HG02885 (cell line): ENCODE measurements at regions not wholly inside any gene's neighbourhood (a gene's known extent, or its start where the extent isn't known, plus 50 kb on each side); places are given as distances from the start of the nearest gene placed in this dataset.

Experiments
- ATAC-seq: cut with Tn5 transposase; IDR thresholded peaks from one replicate; pipeline ENCODE4 v1.9.1; 2021; ENCODE audit warnings: mild to moderate bottlenecking; ENCODE audit not compliant: unreplicated experiment, poor library complexity

DNA sequence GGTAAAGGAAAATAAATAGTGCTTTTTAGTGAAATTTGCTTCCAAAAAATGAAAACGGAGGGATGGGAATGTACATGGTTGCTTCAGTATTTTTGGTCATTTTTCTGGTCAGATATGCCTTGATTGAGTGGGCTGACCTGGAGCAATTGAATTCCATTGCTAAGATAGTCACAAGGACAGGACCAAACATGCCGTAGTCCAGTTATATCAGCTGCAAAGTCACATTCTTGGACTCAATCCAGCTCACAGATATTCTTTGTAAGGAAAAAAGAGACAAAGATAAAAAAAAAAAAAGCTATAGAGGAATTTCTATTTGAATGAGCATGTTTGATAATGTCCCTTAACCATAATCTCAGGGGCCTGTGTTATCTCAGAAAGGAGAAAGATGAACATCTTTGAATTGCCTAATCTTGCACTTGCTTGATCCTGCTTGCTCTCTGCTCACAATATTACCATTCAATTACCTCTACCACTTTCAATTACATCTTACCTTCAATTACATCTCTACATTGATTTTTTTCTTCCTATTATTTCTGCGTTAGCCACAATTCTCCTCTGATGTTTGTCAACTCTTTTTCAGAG is 75.4 kb upstream of the PACRGL start:
- no peak for ATAC-seq

GRCh38 chr4:20625426-20625825 is 74.8 kb upstream of the PACRGL start:
- ATAC-seq: no peak

- ATAC-seq: no peak
These were observed 73.8 kb upstream of the PACRGL start for GRCh38 chr4:20626326-20627005.

- ATAC-seq: no peak
These were observed 72.4 kb upstream of the PACRGL start for GRCh38 chr4:20627866-20628265.

DNA sequence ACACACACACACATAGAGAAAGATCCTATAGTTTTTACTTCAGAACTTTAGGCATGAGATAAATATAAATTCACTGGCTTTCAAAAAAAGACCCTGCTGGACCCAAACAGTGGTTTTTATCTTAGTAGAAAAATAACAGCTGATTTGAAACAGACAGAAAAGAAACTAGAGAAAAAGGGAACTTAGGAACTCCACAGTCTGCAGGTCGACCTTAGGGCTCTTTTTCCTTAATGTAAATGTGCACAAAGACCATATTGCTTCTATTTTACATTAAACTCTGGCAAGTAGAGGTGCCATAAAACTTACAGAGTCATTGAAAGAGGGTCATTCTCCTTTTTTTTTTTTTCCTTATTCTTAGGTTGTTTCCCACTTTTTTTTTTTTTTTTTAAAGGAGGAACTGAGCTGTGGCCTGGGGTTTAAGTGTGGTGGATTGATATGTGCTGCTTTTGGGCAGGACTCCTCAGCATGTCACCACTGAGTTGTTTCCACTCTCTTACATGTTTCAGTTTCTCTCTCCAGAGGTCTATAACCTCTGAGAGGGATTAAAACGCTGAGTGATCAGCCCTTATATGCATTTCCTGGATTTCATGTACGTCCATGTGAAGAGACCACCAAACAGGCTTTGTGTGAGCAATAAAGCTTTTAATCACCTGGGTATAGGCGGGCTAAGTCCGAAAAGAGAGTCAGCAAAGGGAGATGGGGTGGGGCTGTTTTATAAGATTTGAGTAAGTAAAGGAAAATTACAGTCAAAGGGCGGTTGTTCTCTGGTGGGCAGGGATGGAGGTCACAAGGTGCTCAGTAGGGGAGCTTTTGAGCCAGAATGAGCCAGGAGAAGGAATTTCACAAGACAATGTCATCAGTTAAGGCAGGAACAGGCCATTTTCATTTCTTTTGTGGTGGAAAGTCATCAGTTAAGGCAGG is 70.8 kb upstream of the PACRGL start:
- ATAC-seq: peak; percentile 73

DNA sequence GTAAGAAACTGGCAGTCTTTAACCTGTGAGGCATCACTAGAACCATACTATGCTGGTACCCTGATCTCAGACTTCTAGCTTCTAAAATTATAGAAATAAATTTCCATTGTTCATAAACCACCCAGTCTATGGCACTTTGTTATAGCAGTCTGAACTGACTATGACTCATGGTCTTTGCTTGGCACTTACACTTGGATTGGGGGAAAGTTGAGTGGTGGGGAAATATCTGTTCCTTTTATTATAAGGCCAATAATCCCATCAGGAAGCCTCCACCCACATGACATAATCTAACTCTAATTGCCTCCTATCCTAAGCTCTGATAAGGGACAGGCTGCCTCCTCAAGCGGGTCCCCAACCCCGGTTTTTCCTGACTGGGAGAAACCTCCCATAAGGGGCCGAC is 61.4 kb upstream of the PACRGL start:
- no peak for ATAC-seq

DNA sequence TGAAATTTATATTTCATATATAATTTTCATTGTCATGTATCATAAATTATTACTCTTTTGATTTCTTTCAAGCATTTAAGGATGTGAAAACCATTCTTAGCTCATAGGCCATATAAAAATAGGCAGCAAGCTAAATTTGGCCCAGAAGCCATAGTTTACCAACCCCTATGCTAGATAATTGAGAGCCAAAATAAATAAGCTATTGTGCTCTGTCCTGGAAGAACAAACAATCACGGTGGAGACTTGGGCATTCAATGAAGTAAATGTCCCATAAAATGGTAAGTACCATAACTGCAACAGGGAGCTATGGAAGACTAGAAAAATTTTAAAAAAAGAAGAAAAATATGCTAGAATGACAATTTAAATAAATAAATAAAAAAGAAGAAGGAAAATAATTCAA is 60.9 kb upstream of the PACRGL start:
- ATAC-seq: no peak

DNA sequence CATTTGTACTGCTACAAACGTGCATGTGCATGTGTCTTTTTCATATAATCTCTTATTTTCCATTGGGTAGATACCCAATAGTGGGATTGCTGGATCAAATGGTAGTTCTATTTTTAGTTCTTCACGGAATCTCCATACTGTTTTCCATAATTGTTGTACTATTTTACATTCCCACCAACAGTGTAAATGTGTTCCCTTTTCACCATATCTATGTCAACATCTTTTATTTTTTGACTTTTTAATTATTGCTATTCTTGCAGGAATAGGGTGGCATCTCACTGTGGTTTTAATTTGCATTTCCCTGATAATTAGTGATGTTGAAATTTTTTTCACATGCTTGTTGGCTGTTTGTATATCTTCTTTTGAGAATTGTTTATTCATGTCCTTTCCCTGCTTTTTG is 59.3 kb upstream of the PACRGL start:
- ATAC-seq: no peak

GRCh38 chr4:20641976-20642375 is 58.3 kb upstream of the PACRGL start:
- ATAC-seq: no peak

- no peak for ATAC-seq
These were observed 56.6 kb upstream of the PACRGL start for GRCh38 chr4:20643631-20644030.

DNA sequence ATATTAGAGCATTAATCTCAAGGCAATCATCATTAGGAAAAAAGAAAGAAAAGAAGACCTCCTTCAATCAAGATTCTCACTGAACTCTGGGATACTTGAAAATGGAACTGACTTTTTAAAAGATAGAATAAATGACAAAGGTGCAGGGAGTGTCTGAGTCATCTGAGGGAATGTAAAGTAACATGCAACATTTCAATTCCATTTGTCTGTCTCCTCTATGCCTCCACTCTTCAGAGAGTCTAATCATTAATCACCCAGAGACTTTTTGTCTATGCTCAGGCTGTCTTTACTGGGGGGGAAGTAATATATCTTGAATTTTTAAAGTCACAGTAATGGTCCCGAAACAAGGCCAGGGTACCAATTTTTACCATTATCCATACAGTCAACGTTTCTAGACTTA is 55.0 kb upstream of the PACRGL start:
- no peak for ATAC-seq

DNA sequence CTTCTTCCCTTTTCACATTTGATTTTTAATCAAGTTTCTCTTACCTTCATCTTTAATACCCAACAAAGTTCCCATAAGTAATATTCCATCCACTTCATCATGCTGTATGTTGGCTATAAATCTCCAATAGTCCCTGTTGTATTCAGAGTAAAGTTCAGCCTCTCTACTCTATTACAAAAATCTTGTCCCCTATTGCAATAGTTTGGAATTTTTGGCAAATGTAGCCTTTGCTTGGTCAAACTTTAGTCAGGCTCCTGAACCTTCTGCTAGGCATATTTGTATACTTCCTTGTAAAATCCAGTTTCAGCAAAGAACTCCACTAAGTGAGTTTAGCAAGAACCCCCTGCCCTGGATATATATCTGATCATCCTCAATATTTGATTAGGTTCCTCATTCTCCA is 54.0 kb upstream of the PACRGL start:
- ATAC-seq: no peak
